CD4-positive, alpha-beta T cell (primary cell): ENCODE measurements at regions not wholly inside any gene's neighbourhood (a gene's known extent, or its start where the extent isn't known, plus 50 kb on each side); places are given as distances from the start of the nearest gene placed in this dataset.

Source experiments
- ATAC-seq: fragments of 200-7000 bp; cut with Tn5 transposase; one replicate; pipeline ENCODE4 v1.10.0; 2022; ENCODE audit warnings: mild to moderate bottlenecking; ENCODE audit not compliant: poor library complexity
- CTCF ChIA-PET: fragments of 350-600 bp; sonication (Branson Sonifier 250); formaldehyde crosslinking; loops from one replicate; lab custom pipeline; 2021; ENCODE audit warnings: antibody characterized with exemption, inconsistent platforms; lab: Charles Lee
- POLR2A ChIA-PET: fragments of 350-600 bp; sonication (Branson Sonifier 250); formaldehyde crosslinking; loops from one replicate; lab custom pipeline; 2021; ENCODE audit warnings: antibody characterized with exemption, inconsistent platforms; lab: Charles Lee
- DNase-seq, 14 experiments: peaks; one replicate each; pipeline ENCODE4 v3.0.0-alpha.2; 2013 to 2020; ENCODE audit warnings: mixed read lengths in 2 of 14
- H3K27ac ChIP-seq, 2 donors: one replicate each; pipeline versions ENCODE4 v1.5.1 to v1.7.0; 2013; ENCODE audit warnings: low read length in 2 of 2, low read depth in 1 of 2, mild to moderate bottlenecking in 1 of 2
- H3K27me3 ChIP-seq, 2 experiments: 1 replicate in 1 of 2; 2 replicates in 1 of 2; pipeline versions ENCODE4 v1.6.1 to v1.7.0; 2013; ENCODE audit warnings: low read length in 2 of 2, control low read depth in 1 of 2, mild to moderate bottlenecking in 1 of 2, moderate library complexity in 1 of 2; ENCODE audit not compliant: insufficient read depth in 2 of 2, control insufficient read depth in 1 of 2
- H3K36me3 ChIP-seq: one replicate; pipeline ENCODE4 v1.6.1; 2013; ENCODE audit warnings: low read length, control low read depth; ENCODE audit not compliant: insufficient read depth
- H3K4me1 ChIP-seq: one replicate; pipeline ENCODE4 v1.6.1; 2013; ENCODE audit warnings: low read length, control low read depth; ENCODE audit not compliant: insufficient read depth
- H3K4me3 ChIP-seq: one replicate; pipeline ENCODE4 v1.5.1; 2013; ENCODE audit warnings: mild to moderate bottlenecking, low read length, moderate library complexity
- H3K9me3 ChIP-seq, 2 experiments: 1 replicate in 1 of 2; 2 replicates in 1 of 2; pipeline versions ENCODE4 v1.6.1 to v1.7.0; 2013; ENCODE audit warnings: low read length in 2 of 2, mild to moderate bottlenecking in 2 of 2, control low read depth in 1 of 2, moderate library complexity in 1 of 2; ENCODE audit not compliant: control insufficient read depth in 1 of 2, insufficient read depth in 1 of 2
- H3K27ac Mint-ChIP-seq: one replicate; pipeline ENCODE4 v1.8.0; 2020; ENCODE audit warnings: mixed read lengths
- H3K27me3 Mint-ChIP-seq: one replicate; pipeline ENCODE4 v1.8.0; 2021; ENCODE audit warnings: mixed read lengths
- H3K36me3 Mint-ChIP-seq: one replicate; pipeline ENCODE4 v1.8.0; 2021; ENCODE audit warnings: low read depth, mixed read lengths
- H3K4me1 Mint-ChIP-seq: one replicate; pipeline ENCODE4 v1.8.0; 2021; ENCODE audit warnings: low read depth, mixed read lengths
- H3K4me3 Mint-ChIP-seq: one replicate; pipeline ENCODE4 v1.8.0; 2020; ENCODE audit warnings: mild to moderate bottlenecking, mixed read lengths
- H3K9me3 Mint-ChIP-seq: one replicate; pipeline ENCODE4 v1.8.0; 2020; ENCODE audit warnings: mixed read lengths
- intact Hi-C, 2 experiments: fragments of 100-400 bp; cut with DNase I in 1 of 2; cut with micrococcal nuclease in 1 of 2; formaldehyde crosslinking; loops; one replicate each; pipeline versions ENCODE4 v1.15.1 to v1.9.0; 2023 to 2025; cut with DNase I, micrococcal nuclease
- TF ChIP-seq, protein P1 (sequence below): fragments of 200-600 bp; IDR thresholded peaks from one replicate; pipeline ENCODE4 v1.8.0; 2022; ENCODE audit warnings: antibody characterized with exemption, mild to moderate bottlenecking

DNA sequence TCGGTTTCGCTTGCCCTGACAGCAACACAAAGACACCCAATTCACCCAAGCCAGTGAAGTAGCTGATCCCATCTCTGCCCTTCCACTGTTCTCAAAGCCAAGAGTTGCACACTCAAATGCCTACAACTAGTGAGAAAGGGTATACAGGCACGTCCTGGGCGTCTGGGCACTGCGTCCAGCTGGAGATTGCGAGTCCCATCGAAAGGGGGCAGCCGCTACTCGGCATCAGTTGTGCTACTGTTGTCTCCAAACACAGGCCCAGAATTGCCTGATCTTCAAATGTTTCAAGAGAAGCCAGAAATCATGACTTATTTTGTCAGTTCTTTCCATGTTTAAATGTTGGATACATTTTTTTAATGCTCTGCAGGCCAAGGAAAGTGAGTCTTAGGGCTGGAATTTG lies 487.8 kb downstream of the BCOR start:
- Histone ChIP-seq H3K4me3 (no peak overlapping the region), H3K36me3 (no peaks in the 10 kb centered on the region), H3K27ac (no peak overlapping the region), H3K27me3 (no peaks in the 10 kb centered on the region), H3K9me3 (no peaks in the 10 kb centered on the region), H3K4me1 (peaks cover 11% of the 10 kb centered on the region)
- no peaks in the 10 kb centered on the region for H3K36me3 Mint-ChIP-seq
- intact Hi-C loops = no loop called here
- CTCF ChIA-PET = no interaction called here
- H3K27ac Mint-ChIP-seq = no peak overlapping the region
- ATAC-seq (no peak), DNase-seq (no peak)
- peaks cover 15% of the 10 kb centered on the region for H3K4me1 Mint-ChIP-seq
- TF ChIP-seq, protein P1, sequence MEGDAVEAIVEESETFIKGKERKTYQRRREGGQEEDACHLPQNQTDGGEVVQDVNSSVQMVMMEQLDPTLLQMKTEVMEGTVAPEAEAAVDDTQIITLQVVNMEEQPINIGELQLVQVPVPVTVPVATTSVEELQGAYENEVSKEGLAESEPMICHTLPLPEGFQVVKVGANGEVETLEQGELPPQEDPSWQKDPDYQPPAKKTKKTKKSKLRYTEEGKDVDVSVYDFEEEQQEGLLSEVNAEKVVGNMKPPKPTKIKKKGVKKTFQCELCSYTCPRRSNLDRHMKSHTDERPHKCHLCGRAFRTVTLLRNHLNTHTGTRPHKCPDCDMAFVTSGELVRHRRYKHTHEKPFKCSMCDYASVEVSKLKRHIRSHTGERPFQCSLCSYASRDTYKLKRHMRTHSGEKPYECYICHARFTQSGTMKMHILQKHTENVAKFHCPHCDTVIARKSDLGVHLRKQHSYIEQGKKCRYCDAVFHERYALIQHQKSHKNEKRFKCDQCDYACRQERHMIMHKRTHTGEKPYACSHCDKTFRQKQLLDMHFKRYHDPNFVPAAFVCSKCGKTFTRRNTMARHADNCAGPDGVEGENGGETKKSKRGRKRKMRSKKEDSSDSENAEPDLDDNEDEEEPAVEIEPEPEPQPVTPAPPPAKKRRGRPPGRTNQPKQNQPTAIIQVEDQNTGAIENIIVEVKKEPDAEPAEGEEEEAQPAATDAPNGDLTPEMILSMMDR = no peak
- H3K27me3 Mint-ChIP-seq = no peaks in the 10 kb centered on the region
- POLR2A ChIA-PET = no interaction called here
- H3K9me3 Mint-ChIP-seq = no peaks in the 10 kb centered on the region
- no peak overlapping the region for H3K4me3 Mint-ChIP-seq

DNA sequence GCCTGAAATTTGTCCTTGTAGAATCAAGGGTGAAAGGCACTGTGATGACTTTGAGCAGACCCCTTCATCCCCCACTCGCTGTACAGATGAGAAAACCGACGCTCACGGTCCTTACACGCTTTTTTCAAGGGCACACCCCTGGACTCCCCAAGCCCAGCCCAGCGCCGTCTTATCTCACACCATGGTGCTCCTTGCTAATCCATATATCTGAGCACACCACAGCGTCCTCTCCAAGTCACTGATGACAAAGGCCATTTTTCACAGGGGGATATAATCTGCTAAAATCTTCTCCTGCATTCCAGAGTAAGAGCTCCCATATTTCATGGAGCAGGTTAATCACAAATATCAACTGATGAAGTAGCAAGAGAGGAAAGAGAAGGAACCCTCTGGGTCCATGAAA lies 486.3 kb downstream of the BCOR start:
- ATAC-seq = no peak
- Histone ChIP-seq H3K9me3 (no peaks in the 10 kb centered on the region), H3K36me3 (no peaks in the 10 kb centered on the region), H3K4me1 (peaks cover 11% of the 10 kb centered on the region), H3K27me3 (no peaks in the 10 kb centered on the region), H3K4me3 (no peak overlapping the region), H3K27ac (no peak overlapping the region)
- ChIA-PET POLR2A (no interaction called here), CTCF (no interaction called here)
- intact Hi-C loops = no loop called here
- H3K27me3 Mint-ChIP-seq = no peaks in the 10 kb centered on the region
- H3K9me3 Mint-ChIP-seq = no peaks in the 10 kb centered on the region
- DNase-seq = no peak
- peaks cover 15% of the 10 kb centered on the region for H3K4me1 Mint-ChIP-seq
- H3K36me3 Mint-ChIP-seq = no peaks in the 10 kb centered on the region
- no peak overlapping the region for H3K27ac Mint-ChIP-seq
- H3K4me3 Mint-ChIP-seq = no peak overlapping the region
- TF ChIP-seq, protein P1 = no peak

DNA sequence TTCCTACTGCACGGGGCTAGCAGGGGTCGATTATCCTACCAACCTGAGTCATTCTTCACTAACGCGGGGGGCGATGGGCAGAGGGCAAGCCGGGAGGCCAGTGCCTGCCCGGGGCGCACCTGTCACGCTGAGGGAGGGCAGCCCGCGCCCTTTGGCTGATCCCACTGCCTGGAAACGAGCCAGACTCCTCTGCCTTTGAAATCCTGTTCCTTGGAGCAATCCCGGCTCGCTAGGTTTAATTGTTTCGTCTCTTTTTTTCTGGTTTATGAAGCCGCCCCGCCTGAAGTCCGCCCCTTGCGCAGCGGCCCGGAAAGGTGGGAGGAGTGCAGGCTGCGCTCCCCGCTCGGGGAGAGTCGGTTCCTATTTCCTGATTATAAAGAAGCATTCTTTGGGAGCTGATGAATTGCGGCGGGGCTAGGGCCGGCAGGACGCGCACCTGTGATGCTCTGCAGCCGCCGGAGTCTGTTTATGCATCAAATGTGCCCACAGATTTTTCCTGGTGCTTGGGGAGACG lies 484.2 kb downstream of the BCOR start:
- Histone ChIP-seq H3K4me1 (peaks cover 11% of the 10 kb centered on the region), H3K27ac (no peak overlapping the region), H3K4me3 (peak overlapping the region; percentile 45), H3K9me3 (no peaks in the 10 kb centered on the region), H3K36me3 (no peaks in the 10 kb centered on the region), H3K27me3 (no peaks in the 10 kb centered on the region)
- Mint-ChIP-seq H3K4me1 (peaks cover 15% of the 10 kb centered on the region), H3K27me3 (no peaks in the 10 kb centered on the region), H3K9me3 (no peaks in the 10 kb centered on the region), H3K27ac (peak overlapping the region; percentile 19), H3K36me3 (no peaks in the 10 kb centered on the region), H3K4me3 (peak overlapping the region; percentile 80)
- intact Hi-C loops = no loop called here
- ATAC-seq (peak; percentile 43), DNase-seq (peak in 7 of 14 experiments; percentile 0 to 41 (median 11))
- ChIA-PET POLR2A (no interaction called here), CTCF (no interaction called here)
- TF ChIP-seq, protein P1 = no peak
